ENCODE measurements at regions not wholly inside any gene's neighbourhood (a gene's known extent, or its start where the extent isn't known, plus 50 kb on each side); places are given as distances from the start of the nearest gene placed in this dataset.

GRCh38 chr7:16933296-16934279 lies 51.8 kb upstream of the AGR3 start:
- TF ChIP-seq CTCF (IDR thresholded peaks at IDR 0.05; ENCODE audit: insufficient read depth, low read length): no peak
- DNase-seq (ENCODE audit: low read depth): peak; percentile 74
- no peak overlapping the region for H3K4me3 ChIP-seq (ENCODE audit: low read depth, low read length)

GRCh38 chr7:16934722-16935340 lies 53.0 kb upstream of the AGR3 start:
- no peak overlapping the region for H3K4me3 ChIP-seq (ENCODE audit: low read depth, low read length)
- no peak for TF ChIP-seq CTCF (IDR thresholded peaks at IDR 0.05; ENCODE audit: insufficient read depth, low read length)
- DNase-seq (ENCODE audit: low read depth): peak; percentile 39

- no peak overlapping the region for H3K4me3 ChIP-seq (ENCODE audit: low read depth, low read length)
- DNase-seq (ENCODE audit: low read depth): peak; percentile 11
- TF ChIP-seq CTCF (IDR thresholded peaks at IDR 0.05; ENCODE audit: insufficient read depth, low read length): no peak
Measured at GRCh38 chr7:16935341-16935735, 53.6 kb upstream of the AGR3 start.

GRCh38 chr7:16936626-16937422 lies 55.0 kb upstream of the AGR3 start:
- no peak for DNase-seq (ENCODE audit: low read depth)
- no peak overlapping the region for H3K4me3 ChIP-seq (ENCODE audit: low read depth, low read length)
- TF ChIP-seq CTCF (IDR thresholded peaks at IDR 0.05; ENCODE audit: insufficient read depth, low read length): no peak

GRCh38 chr7:16939161-16939560 lies 57.4 kb upstream of the AGR3 start:
- no peak for DNase-seq (ENCODE audit: low read depth)
- no peak overlapping the region for H3K4me3 ChIP-seq (ENCODE audit: low read depth, low read length)
- no peak for TF ChIP-seq CTCF (IDR thresholded peaks at IDR 0.05; ENCODE audit: insufficient read depth, low read length)

DNA sequence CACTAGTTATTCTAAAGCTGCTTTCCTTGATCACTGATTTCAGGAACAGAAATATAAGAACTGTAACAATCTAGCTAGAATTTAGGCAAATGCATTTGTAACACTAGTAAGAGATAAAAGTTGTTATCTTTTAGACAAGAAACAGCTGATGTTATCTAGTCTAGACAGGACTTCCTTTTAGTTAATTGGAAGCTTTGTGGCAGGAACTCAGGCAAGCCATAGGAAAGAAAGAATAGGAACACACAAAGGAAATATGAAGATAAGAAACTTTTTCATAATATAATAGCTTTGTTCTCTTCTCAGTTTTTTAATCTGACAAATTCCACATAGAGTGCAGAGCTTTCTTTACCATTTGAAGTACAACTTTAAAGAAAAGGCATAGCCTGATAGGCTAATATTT lies 59.0 kb upstream of the AGR3 start:
- no peak for DNase-seq (ENCODE audit: low read depth)
- no peak overlapping the region for H3K4me3 ChIP-seq (ENCODE audit: low read depth, low read length)
- TF ChIP-seq CTCF (IDR thresholded peaks at IDR 0.05; ENCODE audit: insufficient read depth, low read length): no peak
